Right atrium auricular region (tissue), 2 donors: ENCODE measurements at regions not wholly inside any gene's neighbourhood (a gene's known extent, or its start where the extent isn't known, plus 50 kb on each side); places are given as distances from the start of the nearest gene placed in this dataset.

Experiments used
- DNase-seq: peaks from one replicate; pipeline ENCODE4 v3.0.0-alpha.2; 2019; ENCODE audit warnings: low spot score
- H3K27ac ChIP-seq, 2 donors: fragments of 200-600 bp; sonication (generic); 1 replicate in 1 of 2; 2 replicates in 1 of 2; pipeline ENCODE4 v1.5.1; 2016 to 2019
- H3K27me3 ChIP-seq, 2 donors: fragments of 200-600 bp; sonication (generic); one replicate each; pipeline versions ENCODE4 v1.5.1 to v1.6.0; 2017 to 2019
- H3K36me3 ChIP-seq: fragments of 200-600 bp; sonication (generic); one replicate; pipeline ENCODE4 v1.5.1; 2016
- H3K4me1 ChIP-seq, 2 donors: fragments of 200-600 bp; sonication (generic); one replicate each; pipeline versions ENCODE4 v1.5.1 to v1.6.0; 2017 to 2019
- H3K4me3 ChIP-seq, 2 donors: fragments of 200-600 bp; sonication (generic); 1 replicate in 1 of 2; 2 replicates in 1 of 2; pipeline ENCODE4 v1.5.1; 2017 to 2019; ENCODE audit warnings: mild to moderate bottlenecking in 1 of 2, moderate library complexity in 1 of 2
- H3K9me3 ChIP-seq, 2 donors: fragments of 200-600 bp; sonication (generic); one replicate each; pipeline ENCODE4 v1.5.1; 2019
- TF ChIP-seq, protein P1 (sequence below), 2 donors: fragments of 200-600 bp; sonication (generic); IDR thresholded peaks; one replicate each; pipeline ENCODE4 v1.5.1; 2019; ENCODE audit warnings: antibody characterized with exemption in 2 of 2

DNA sequence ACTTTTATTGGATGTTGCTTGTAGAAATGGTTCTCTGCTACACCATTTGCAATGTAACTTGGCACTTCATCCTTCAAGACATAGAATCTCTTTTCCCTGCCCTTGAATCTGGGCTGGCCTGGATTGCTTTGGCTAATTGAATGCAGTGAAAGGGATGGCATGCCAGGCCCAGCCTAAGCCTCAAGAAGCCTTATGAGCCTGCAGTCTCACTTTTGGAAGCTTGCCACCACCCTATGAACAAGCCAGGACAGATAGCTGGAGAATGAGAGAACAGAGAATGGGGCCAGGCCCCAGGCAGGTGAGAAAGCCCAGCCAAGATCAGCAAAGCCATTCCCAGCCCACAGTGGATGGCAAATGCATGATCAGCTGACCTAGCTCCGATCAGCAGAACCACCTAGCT lies 117.0 kb upstream of the ADRA1D start:
- Histone ChIP-seq H3K4me1 (no peaks in the 10 kb centered on the region), H3K9me3 (peaks cover 0 to 5% of the 10 kb centered on the region in 2 donors), H3K36me3 (no peaks in the 10 kb centered on the region), H3K27ac (no peak overlapping the region), H3K27me3 (no peaks in the 10 kb centered on the region), H3K4me3 (no peak overlapping the region)
- TF ChIP-seq, protein P1, sequence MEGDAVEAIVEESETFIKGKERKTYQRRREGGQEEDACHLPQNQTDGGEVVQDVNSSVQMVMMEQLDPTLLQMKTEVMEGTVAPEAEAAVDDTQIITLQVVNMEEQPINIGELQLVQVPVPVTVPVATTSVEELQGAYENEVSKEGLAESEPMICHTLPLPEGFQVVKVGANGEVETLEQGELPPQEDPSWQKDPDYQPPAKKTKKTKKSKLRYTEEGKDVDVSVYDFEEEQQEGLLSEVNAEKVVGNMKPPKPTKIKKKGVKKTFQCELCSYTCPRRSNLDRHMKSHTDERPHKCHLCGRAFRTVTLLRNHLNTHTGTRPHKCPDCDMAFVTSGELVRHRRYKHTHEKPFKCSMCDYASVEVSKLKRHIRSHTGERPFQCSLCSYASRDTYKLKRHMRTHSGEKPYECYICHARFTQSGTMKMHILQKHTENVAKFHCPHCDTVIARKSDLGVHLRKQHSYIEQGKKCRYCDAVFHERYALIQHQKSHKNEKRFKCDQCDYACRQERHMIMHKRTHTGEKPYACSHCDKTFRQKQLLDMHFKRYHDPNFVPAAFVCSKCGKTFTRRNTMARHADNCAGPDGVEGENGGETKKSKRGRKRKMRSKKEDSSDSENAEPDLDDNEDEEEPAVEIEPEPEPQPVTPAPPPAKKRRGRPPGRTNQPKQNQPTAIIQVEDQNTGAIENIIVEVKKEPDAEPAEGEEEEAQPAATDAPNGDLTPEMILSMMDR (IDR thresholded peaks at IDR 0.05), result no peak
- no peak for DNase-seq

DNA sequence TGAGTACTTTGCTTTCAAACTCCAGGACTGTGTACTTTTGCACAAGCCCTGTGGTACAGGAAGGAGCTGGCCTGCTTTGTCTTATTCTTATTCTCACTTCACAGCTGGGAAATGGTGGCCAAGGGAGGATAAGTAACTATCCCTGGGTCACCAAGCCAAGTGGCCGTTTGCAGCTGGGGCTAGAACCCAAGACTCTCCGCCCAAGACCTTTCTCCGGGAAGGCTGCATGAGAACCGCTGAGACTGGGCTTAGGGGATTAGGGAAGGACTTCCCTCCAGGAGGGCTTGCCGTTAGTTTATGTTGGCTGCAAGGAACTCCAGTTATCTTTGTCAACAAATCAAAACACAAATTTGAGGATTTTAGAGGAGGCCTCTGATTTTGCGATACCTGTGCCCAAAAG lies 109.5 kb upstream of the ADRA1D start:
- H3K27ac ChIP-seq, result no peak overlapping the region
- no peak overlapping the region for H3K4me3 ChIP-seq
- H3K27me3 ChIP-seq, result no peaks in the 10 kb centered on the region
- H3K4me1 ChIP-seq, result no peaks in the 10 kb centered on the region
- H3K9me3 ChIP-seq, result no peaks in the 10 kb centered on the region
- TF ChIP-seq, protein P1 (IDR thresholded peaks at IDR 0.05), result no peak
- no peak for DNase-seq
- no peaks in the 10 kb centered on the region for H3K36me3 ChIP-seq

DNA sequence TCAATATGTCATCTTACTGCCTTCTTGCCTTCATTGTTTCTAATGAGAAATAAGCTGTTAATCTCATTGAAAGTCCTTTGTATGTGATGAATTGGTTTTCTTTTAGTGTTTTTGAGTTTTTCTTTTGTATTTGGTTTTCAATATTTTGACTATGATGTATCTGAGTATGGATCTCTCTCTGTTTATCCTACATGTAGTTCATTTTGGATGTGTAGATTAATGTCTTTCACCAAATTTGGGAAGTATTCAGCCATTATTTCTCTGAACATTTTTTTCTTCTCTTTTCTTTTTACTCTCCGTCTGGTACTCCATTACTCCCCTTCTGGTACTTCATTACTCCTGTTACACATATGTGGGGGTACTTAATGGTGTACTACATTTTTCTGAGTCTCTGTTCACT lies 103.3 kb upstream of the ADRA1D start:
- no peaks in the 10 kb centered on the region for H3K36me3 ChIP-seq
- H3K9me3 ChIP-seq, result no peaks in the 10 kb centered on the region
- no peaks in the 10 kb centered on the region for H3K27me3 ChIP-seq
- TF ChIP-seq, protein P1 (IDR thresholded peaks at IDR 0.05), result no peak
- H3K4me1 ChIP-seq, result no peaks in the 10 kb centered on the region
- no peak for DNase-seq
- no peak overlapping the region for H3K4me3 ChIP-seq
- no peak overlapping the region for H3K27ac ChIP-seq

DNA sequence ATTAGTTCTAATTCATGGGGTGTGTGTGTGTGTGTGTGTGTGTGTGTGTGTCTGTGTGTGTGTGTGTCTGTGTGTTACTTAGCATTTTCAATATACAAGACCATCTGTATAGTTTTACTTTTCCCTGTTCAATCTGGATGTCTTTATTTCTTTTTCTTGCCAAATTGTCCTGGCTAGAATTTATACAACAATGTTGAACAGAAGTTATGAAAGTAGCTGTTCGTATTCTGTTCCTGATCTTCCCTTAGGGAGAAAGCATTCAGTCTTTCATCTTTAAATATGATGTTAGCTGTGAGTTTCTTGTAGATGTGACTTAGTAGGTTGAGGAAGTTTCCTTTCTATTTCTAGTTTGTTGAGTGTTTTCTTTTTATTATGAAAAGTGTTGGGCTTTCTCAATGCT lies 101.0 kb upstream of the ADRA1D start:
- no peak overlapping the region for H3K27ac ChIP-seq
- no peaks in the 10 kb centered on the region for H3K9me3 ChIP-seq

DNA sequence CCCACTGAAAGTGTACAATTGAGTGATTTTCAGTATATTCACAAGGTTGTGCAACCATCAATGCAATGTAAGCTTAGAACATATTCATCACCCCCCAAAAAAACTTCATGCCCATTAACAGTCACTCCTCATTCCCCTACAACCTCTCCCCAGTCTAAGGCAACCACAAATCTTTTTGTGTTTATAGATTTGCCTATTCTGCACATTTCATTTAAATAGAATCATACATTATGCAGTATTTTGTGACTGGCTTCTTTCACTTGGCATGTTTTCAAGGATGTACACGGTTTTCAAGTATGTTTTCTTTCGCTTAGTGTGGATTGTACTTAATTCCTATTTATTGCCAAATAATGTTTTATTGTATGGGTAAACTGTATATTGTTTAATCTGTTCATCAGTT lies 95.6 kb upstream of the ADRA1D start:
- H3K9me3 ChIP-seq, result no peaks in the 10 kb centered on the region
- no peak overlapping the region for H3K27ac ChIP-seq
- no peak overlapping the region for H3K4me3 ChIP-seq
- no peaks in the 10 kb centered on the region for H3K27me3 ChIP-seq
- H3K36me3 ChIP-seq, result no peaks in the 10 kb centered on the region
- DNase-seq, result no peak
- no peaks in the 10 kb centered on the region for H3K4me1 ChIP-seq
- TF ChIP-seq, protein P1 (IDR thresholded peaks at IDR 0.05), result no peak

More for the DNA sequence above, 101.0 kb upstream of the ADRA1D start:
- no peak overlapping the region for H3K4me3 ChIP-seq
- no peaks in the 10 kb centered on the region for H3K27me3 ChIP-seq
- no peaks in the 10 kb centered on the region for H3K36me3 ChIP-seq
- no peak for DNase-seq
- H3K4me1 ChIP-seq, result no peaks in the 10 kb centered on the region
- TF ChIP-seq, protein P1 (IDR thresholded peaks at IDR 0.05), result no peak

DNA sequence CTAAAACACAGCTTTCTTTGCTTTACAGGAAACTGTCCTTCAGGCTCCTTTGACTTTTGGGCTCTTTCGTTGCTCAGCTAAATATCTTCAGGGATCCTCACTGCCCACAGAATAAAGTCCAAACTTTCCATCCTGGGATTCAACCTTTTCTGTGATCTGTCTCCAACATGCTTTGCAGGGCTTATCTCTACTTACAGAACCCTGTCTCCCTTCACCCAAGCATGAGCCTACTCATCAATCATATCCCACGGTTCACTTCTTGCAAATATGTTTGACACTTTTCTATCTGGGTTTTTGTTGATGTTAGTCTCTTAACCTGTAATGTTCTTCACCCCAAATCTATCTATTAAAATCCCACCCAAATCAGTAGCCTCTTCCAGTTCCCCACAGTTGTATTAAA lies 93.5 kb upstream of the ADRA1D start:
- Histone ChIP-seq H3K4me1 (no peaks in the 10 kb centered on the region), H3K36me3 (no peaks in the 10 kb centered on the region), H3K27ac (no peak overlapping the region), H3K9me3 (no peaks in the 10 kb centered on the region), H3K27me3 (no peaks in the 10 kb centered on the region), H3K4me3 (no peak overlapping the region)
- DNase-seq, result no peak
- TF ChIP-seq, protein P1 (IDR thresholded peaks at IDR 0.05), result no peak
